Inflammatory macrophage treated with lipopolysaccharide for 1 hour (primary cell): ENCODE measurements at regions not wholly inside any gene's neighbourhood (a gene's known extent, or its start where the extent isn't known, plus 50 kb on each side); places are given as distances from the start of the nearest gene placed in this dataset.
"Not testable (repeated sequence)": the region's sequence is repeated elsewhere in the genome, so short reads cannot be mapped to it uniquely, and the experiment has no call there.

Source experiments
- DNase-seq, 2 donors: peaks; one replicate each; pipeline ENCODE4 v3.0.0-alpha.2; 2020 to 2022

- DNase-seq, result no peak
These were observed 368.3 kb downstream of the ADGRD1 start for GRCh38 chr12:131321988-131322387.

DNA sequence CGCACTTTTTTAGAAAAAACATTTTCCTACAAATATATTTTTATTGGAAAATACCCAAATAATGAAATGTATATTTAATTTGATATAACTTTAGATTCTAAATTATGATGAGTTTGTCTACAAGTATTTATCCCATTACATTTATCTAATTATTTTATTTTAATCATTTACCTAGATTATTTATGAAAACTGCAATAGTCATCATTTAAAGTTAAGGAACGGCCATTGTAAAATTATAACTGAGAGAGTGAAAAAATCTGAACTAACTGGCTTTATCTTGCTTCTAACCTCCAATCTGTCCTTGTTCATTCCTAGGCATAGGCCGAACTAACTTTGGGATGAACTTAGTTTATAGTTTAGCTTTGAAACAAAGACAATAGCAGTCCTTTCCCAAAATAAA lies 368.8 kb downstream of the ADGRD1 start:
- DNase-seq, result not testable (repeated sequence)

- DNase-seq, result no peak
These were observed 370.2 kb downstream of the ADGRD1 start for GRCh38 chr12:131323879-131324278.

DNA sequence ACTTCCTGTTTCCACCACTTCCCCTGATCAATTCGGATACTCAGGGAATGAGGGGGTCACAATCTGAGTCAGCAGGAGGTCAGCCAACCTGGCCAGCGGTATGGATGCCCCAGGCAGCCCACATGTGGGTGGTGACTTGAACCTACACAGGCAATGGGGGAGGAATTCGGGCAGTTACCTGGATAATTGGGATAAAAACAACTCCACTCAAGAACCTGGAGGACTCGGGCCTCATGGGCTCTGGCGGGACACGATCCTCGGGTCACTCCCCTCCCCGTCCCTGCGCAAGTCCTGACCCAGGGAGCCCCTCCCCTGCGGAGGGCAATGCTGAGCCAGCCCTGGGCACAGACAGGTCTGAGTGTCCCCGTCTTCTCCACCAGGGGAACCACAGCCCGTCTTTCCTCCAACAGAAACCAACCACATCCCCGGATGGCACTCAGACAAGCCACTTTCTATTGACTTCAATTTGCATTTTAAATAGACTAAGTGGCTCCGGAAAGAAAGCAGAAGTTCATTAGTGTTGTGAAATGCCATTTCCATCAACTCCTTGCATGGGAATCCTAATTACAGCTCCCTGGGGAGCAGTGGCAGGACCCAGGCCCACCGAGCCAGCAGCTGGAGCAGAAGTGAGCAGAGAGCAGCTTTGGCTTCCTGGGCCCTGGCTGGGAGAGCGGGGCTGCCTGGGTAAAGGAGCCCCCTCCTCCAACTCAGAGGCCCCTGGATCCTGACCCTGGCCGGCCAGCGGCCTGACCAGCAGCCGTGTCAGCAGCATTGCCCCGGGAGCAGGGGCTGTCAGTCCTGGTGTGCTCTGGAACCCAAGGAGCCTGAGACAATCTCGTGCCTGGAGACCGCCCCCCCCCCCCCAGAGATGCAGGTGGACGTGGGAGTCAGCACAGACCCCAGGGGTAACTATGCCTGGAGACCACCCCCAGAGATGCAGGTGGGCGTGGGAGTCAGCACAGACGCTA lies 374.1 kb downstream of the ADGRD1 start:
- no peak for DNase-seq

GRCh38 chr12:131328861-131329845 lies 375.4 kb downstream of the ADGRD1 start:
- not testable (repeated sequence) for DNase-seq

DNA sequence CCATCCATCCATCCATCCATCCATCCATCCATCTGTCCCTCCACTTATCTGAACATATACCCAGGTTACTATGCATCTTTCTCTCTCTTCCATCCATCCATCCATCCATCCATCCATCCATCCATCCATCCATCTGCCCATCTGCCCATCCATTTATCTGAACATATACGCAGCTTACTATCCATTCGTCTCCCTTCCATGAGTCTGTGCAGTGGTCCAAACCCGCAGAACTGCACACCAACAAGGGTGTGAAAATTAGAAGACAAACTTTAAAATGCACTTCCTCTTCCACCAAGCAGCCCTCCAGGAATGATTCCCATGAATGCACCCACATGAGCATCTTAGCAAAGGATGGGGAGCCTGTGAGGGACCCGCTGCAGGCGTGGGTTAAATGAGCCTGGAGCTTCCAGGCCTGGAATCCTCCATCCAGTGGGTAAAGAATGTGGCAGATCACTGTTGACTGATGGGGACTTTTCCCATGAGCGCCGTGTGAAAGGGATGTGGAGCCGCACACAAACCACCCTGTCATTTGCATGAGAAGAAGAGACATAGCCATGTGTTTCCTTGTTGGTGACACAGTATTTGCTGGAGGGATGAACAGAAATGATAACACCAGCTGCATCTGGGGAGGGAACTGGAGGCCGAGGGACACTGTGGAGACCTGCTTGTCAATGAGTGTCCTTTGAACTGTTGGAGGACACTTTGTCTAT lies 376.6 kb downstream of the ADGRD1 start:
- DNase-seq, result no peak

DNA sequence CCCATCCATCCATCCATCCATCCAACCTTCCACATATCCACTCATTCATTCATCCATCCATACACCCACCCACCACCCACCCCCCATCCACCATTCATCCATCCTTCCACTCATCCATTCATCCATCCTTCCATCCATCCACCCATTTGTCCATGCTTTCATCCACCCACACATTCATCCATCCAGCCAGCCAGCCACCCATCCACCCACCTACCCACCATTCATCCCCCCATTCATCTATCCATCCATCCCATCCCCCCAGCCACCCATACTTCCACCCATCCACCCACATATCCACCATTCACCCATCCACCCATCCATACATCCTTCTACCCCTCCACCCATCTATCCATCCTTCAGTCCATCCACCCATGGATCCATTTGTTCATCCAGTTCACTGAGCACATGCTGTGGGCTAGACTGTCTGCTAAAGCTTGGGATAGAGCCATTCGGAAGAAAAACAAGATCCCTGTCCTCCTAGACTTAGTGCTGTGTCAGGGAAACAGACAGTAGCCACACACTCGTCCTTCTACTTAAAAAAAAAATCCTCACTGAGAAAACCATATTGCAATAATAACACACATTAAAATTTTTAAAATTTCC lies 377.5 kb downstream of the ADGRD1 start:
- DNase-seq, result no peak

DNA sequence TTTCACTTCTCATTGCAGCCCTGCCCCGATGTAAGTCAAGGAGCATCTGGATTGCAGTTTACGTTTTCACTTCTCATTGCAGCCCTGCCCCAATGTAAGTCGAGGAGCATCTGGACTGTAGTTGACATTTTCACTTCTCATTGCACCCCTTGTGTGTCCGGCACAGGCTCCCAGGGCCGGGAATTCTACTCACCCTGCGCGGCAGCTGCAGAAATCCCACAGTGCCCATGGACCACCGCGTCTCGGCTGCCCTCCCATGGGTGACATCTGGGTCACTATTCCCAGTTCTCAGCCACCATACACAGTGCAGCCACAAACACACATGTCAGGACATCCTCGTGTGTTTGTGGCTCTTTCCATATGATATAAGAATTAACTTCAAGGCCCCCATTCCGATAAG lies 378.5 kb downstream of the ADGRD1 start:
- DNase-seq, result no peak

- no peak for DNase-seq
These were observed 377.8 kb upstream of the SFSWAP start for GRCh38 chr12:131333136-131333535.

GRCh38 chr12:131333621-131334440 lies 377.1 kb upstream of the SFSWAP start:
- DNase-seq, result no peak

- DNase-seq, result no peak
These were observed 376.1 kb upstream of the SFSWAP start for GRCh38 chr12:131334835-131335234.

DNA sequence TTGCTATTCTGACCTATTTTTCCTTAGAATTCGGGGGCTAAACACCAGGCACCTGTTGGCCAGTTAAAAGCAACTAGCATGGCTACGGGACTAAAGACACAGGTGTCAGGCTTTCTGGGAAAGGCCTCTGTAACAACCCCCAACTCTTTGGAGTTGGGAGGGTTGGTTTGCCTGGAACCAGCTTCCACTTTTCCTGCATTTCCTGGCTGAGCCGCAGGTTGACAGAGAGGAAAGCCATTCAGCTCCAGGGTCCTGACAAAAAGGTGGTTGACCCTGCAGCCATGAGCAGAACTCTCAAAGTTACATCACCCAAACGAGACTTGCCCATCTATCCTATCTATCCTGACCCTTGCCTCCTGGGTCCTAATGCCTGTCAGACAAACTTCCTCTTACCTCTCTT lies 375.4 kb upstream of the SFSWAP start:
- no peak for DNase-seq

- DNase-seq, result not testable (repeated sequence)
These were observed 373.0 kb upstream of the SFSWAP start for GRCh38 chr12:131337861-131338260.

- no peak for DNase-seq
These were observed 370.2 kb upstream of the SFSWAP start for GRCh38 chr12:131340616-131341210.

GRCh38 chr12:131341608-131342007 lies 369.3 kb upstream of the SFSWAP start:
- not testable (repeated sequence) for DNase-seq

GRCh38 chr12:131343436-131343835 lies 367.5 kb upstream of the SFSWAP start:
- DNase-seq, result not testable (repeated sequence)

GRCh38 chr12:131344715-131345520 lies 366.0 kb upstream of the SFSWAP start:
- DNase-seq, result not testable (repeated sequence)

- no peak for DNase-seq
These were observed 365.1 kb upstream of the SFSWAP start for GRCh38 chr12:131345521-131346436.
